Karpas-422 (cell line): ENCODE measurements at regions not wholly inside any gene's neighbourhood (a gene's known extent, or its start where the extent isn't known, plus 50 kb on each side); places are given as distances from the start of the nearest gene placed in this dataset. TPM values are rescaled to one million over a fixed set of nuclear protein-coding genes. Genes with fewer than 3 reads are reported as not detected.

Experiments used
- DNase-seq: peaks from one replicate; pipeline ENCODE4 v3.0.0-alpha.2; 2015
- H2AFZ ChIP-seq: fragments of 200-600 bp; sonication (generic); 2 replicates; pipeline ENCODE4 v1.6.1; 2014; ENCODE audit warnings: antibody characterized with exemption, low read length, mixed read lengths
- H3K27ac ChIP-seq: fragments of 200-600 bp; sonication (generic); 2 replicates; pipeline ENCODE4 v1.5.1; 2014; ENCODE audit warnings: mild to moderate bottlenecking, low read length, moderate library complexity
- H3K27me3 ChIP-seq: fragments of 200-600 bp; sonication (generic); 2 replicates; pipeline ENCODE4 v1.6.1; 2014; ENCODE audit warnings: low read length, mixed read lengths
- H3K36me3 ChIP-seq: fragments of 200-600 bp; sonication (generic); 2 replicates; pipeline ENCODE4 v1.6.1; 2014; ENCODE audit warnings: low read length, mixed read lengths; ENCODE audit not compliant: insufficient read depth
- H3K4me1 ChIP-seq: fragments of 200-600 bp; sonication (generic); 2 replicates; pipeline ENCODE4 v1.6.1; 2014; ENCODE audit warnings: mild to moderate bottlenecking, low read length, mixed read lengths
- H3K4me2 ChIP-seq: fragments of 200-600 bp; sonication (generic); 2 replicates; pipeline ENCODE4 v1.6.1; 2014; ENCODE audit warnings: low read length, low read depth, mild to moderate bottlenecking; ENCODE audit not compliant: poor library complexity, severe bottlenecking
- H3K4me3 ChIP-seq: fragments of 200-600 bp; sonication (generic); 2 replicates; pipeline ENCODE4 v1.5.1; 2014; ENCODE audit warnings: mild to moderate bottlenecking, antibody characterized with exemption, low read length, mixed read lengths
- H3K79me2 ChIP-seq: fragments of 200-600 bp; sonication (generic); 2 replicates; pipeline ENCODE4 v1.6.1; 2014; ENCODE audit warnings: mild to moderate bottlenecking, low read length, mixed read lengths
- H3K9ac ChIP-seq: fragments of 200-600 bp; sonication (generic); 2 replicates; pipeline ENCODE4 v1.6.0; 2014; ENCODE audit warnings: low read length
- H3K9me2 ChIP-seq: fragments of 200-600 bp; sonication (generic), shearing (Covaris generic); replicated peaks from 2 replicates; pipeline ENCODE4 v1.6.0; 2014; ENCODE audit warnings: mild to moderate bottlenecking, low read length, moderate library complexity; ENCODE audit not compliant: insufficient read depth
- H3K9me3 ChIP-seq: fragments of 300-700, 200-600 bp; sonication (generic); 2 replicates; pipeline ENCODE4 v1.6.1; 2014; ENCODE audit warnings: low read length, mixed read lengths
- H4K20me1 ChIP-seq: fragments of 200-600 bp; sonication (generic); 2 replicates; pipeline ENCODE4 v1.6.1; 2014; ENCODE audit warnings: mild to moderate bottlenecking, antibody characterized with exemption, low read length, low read depth; ENCODE audit not compliant: insufficient read depth
- small RNA-seq: library from RNA; depleted of rRNA; stranded (forward); fragments of <200 nt; gene quantifications from one replicate; pipeline ENCODE3, GENCODE V24; 2014

- H3K79me2 ChIP-seq, result no peaks in the 10 kb centered on the region
- no peak overlapping the region for H3K4me3 ChIP-seq
- H3K9me3 ChIP-seq, result no peaks in the 10 kb centered on the region
- no peaks in the 10 kb centered on the region for H3K27me3 ChIP-seq
- DNase-seq, result no peak
- H3K4me1 ChIP-seq, result no peaks in the 10 kb centered on the region
- H4K20me1 ChIP-seq, result no peaks in the 10 kb centered on the region
- no peaks in the 10 kb centered on the region for H3K9me2 ChIP-seq
- H3K4me2 ChIP-seq, result no peak overlapping the region
- H3K9ac ChIP-seq, result no peak overlapping the region
- H3K36me3 ChIP-seq, result no peaks in the 10 kb centered on the region
- no peak overlapping the region for H2AFZ ChIP-seq
- no peak overlapping the region for H3K27ac ChIP-seq
Measured at GRCh38 chr7:34603711-34604444, 54.1 kb upstream of the NPSR1 start.

Small RNA genes lying in the stretch of these regions (small RNA-seq; reads per million reads assigned to genes)
- gene RNU6-438P, result not detected
